Astrocyte (in vitro differentiated cells and primary cell): ENCODE measurements at regions not wholly inside any gene's neighbourhood (a gene's known extent, or its start where the extent isn't known, plus 50 kb on each side); places are given as distances from the start of the nearest gene placed in this dataset.
A peak's percentile ranks its signal among the peaks of the same experiment; 100 is the strongest.

Experiments
- DNase-seq: peaks from one replicate; pipeline ENCODE4 v3.0.0-alpha.2; 2010; ENCODE audit warnings: low read depth
- FAIRE-seq: peaks from 2 replicates; lab custom pipeline; 2011; peaks lifted over from hg19 to GRCh38; lab: Jason Lieb, UNC
- H2AFZ ChIP-seq: 2 replicates; pipeline ENCODE4 v1.6.0; 2012; ENCODE audit warnings: low read depth, low read length, inconsistent platforms
- H3K27ac ChIP-seq: 2 replicates; pipeline ENCODE4 v1.5.1; 2011; ENCODE audit warnings: low read depth, low read length, inconsistent platforms
- H3K27me3 ChIP-seq: 2 replicates; pipeline ENCODE4 v1.6.0; 2011; ENCODE audit warnings: low read length, inconsistent platforms; ENCODE audit not compliant: insufficient read depth
- H3K36me3 ChIP-seq: 2 replicates; pipeline ENCODE4 v1.5.1; 2011; ENCODE audit warnings: low read length, inconsistent platforms; ENCODE audit not compliant: insufficient read depth
- H3K4me1 ChIP-seq: 2 replicates; pipeline ENCODE4 v1.5.1; 2011; ENCODE audit warnings: low read length, inconsistent platforms; ENCODE audit not compliant: insufficient read depth
- H3K4me2 ChIP-seq: 2 replicates; pipeline ENCODE4 v1.6.0; 2012; ENCODE audit warnings: low read length, inconsistent platforms
- H3K4me3 ChIP-seq: 2 replicates; pipeline ENCODE4 v1.5.1; 2011; ENCODE audit warnings: low read depth, mild to moderate bottlenecking, low read length, inconsistent platforms; ENCODE audit not compliant: insufficient read depth
- H3K79me2 ChIP-seq: 2 replicates; pipeline ENCODE4 v1.6.0; 2012; ENCODE audit warnings: mild to moderate bottlenecking, low read length, inconsistent platforms; ENCODE audit not compliant: insufficient read depth
- H3K9ac ChIP-seq: 2 replicates; pipeline ENCODE4 v1.6.0; 2012; ENCODE audit warnings: mild to moderate bottlenecking, low read length, inconsistent platforms
- H3K9me3 ChIP-seq: 2 replicates; pipeline ENCODE4 v1.5.1; 2012; ENCODE audit warnings: low read depth, mild to moderate bottlenecking, low read length, inconsistent platforms; ENCODE audit not compliant: insufficient read depth
- H4K20me1 ChIP-seq: 2 replicates; pipeline ENCODE4 v1.6.0; 2012; ENCODE audit warnings: low read length, inconsistent platforms; ENCODE audit not compliant: insufficient read depth
- H3K27ac Mint-ChIP-seq: one replicate; pipeline ENCODE4 v1.8.0; 2021; ENCODE audit warnings: mild to moderate bottlenecking, mixed read lengths; ENCODE audit not compliant: unreplicated experiment
- H3K27me3 Mint-ChIP-seq: one replicate; pipeline ENCODE4 v1.8.0; 2021; ENCODE audit warnings: low read depth, mixed read lengths; ENCODE audit not compliant: unreplicated experiment
- H3K36me3 Mint-ChIP-seq: one replicate; pipeline ENCODE4 v1.8.0; 2021; ENCODE audit warnings: low read depth, mixed read lengths; ENCODE audit not compliant: unreplicated experiment
- H3K4me1 Mint-ChIP-seq: one replicate; pipeline ENCODE4 v1.8.0; 2021; ENCODE audit warnings: low read depth, mixed read lengths; ENCODE audit not compliant: unreplicated experiment
- H3K4me3 Mint-ChIP-seq: one replicate; pipeline ENCODE4 v1.8.0; 2021; ENCODE audit warnings: mild to moderate bottlenecking, moderate library complexity, mixed read lengths; ENCODE audit not compliant: unreplicated experiment
- H3K9me3 Mint-ChIP-seq: one replicate; pipeline ENCODE4 v1.8.0; 2021; ENCODE audit warnings: mild to moderate bottlenecking, mixed read lengths; ENCODE audit not compliant: unreplicated experiment
- CTCF ChIP-seq: IDR thresholded peaks from 2 replicates; pipeline ENCODE4 v1.5.1; 2011; ENCODE audit warnings: low read depth, mild to moderate bottlenecking, inconsistent platforms, low read length, moderate library complexity; ENCODE audit not compliant: insufficient read depth
- EZH2 ChIP-seq: IDR thresholded peaks from 2 replicates; pipeline ENCODE4 v1.6.1; 2012; ENCODE audit warnings: mild to moderate bottlenecking, low read length, inconsistent platforms; ENCODE audit not compliant: insufficient read depth

GRCh38 chr15:27685644-27686043 is 413.5 kb downstream of the OCA2 start:
- Histone ChIP-seq H3K4me3 (no peak overlapping the region), H3K4me1 (peaks cover 13% of the 10 kb centered on the region), H2AFZ (no peak overlapping the region), H3K9ac (no peak overlapping the region), H3K9me3 (no peaks in the 10 kb centered on the region), H3K27me3 (no peaks in the 10 kb centered on the region), H3K36me3 (no peaks in the 10 kb centered on the region), H3K4me2 (no peak overlapping the region), H3K27ac (peak overlapping the region; percentile 62), H4K20me1 (no peaks in the 10 kb centered on the region), H3K79me2 (no peaks in the 10 kb centered on the region)
- H3K27ac Mint-ChIP-seq, result peak overlapping the region; percentile 98
- no peak for TF ChIP-seq CTCF
- no peak for TF ChIP-seq EZH2
- no peak overlapping the region for H3K4me3 Mint-ChIP-seq
- H3K27me3 Mint-ChIP-seq, result no peaks in the 10 kb centered on the region
- H3K4me1 Mint-ChIP-seq, result peaks cover 26% of the 10 kb centered on the region
- DNase-seq (no peak), FAIRE-seq (no peak)
- peaks cover 4% of the 10 kb centered on the region for H3K9me3 Mint-ChIP-seq
- peaks cover under 1% of the 10 kb centered on the region for H3K36me3 Mint-ChIP-seq

GRCh38 chr15:27683121-27683520 is 416.0 kb downstream of the OCA2 start:
- Mint-ChIP-seq H3K4me3 (no peak overlapping the region), H3K4me1 (peaks cover 38% of the 10 kb centered on the region), H3K27ac (no peak overlapping the region), H3K27me3 (peaks cover 4% of the 10 kb centered on the region), H3K36me3 (no peaks in the 10 kb centered on the region), H3K9me3 (peaks cover 3% of the 10 kb centered on the region)
- TF ChIP-seq CTCF, result no peak
- TF ChIP-seq EZH2, result no peak
- FAIRE-seq (no peak), DNase-seq (no peak)
- no peak overlapping the region for H3K4me2 ChIP-seq
- H4K20me1 ChIP-seq, result no peaks in the 10 kb centered on the region
- no peak overlapping the region for H3K4me3 ChIP-seq
- H3K27ac ChIP-seq, result no peak overlapping the region
- H3K9ac ChIP-seq, result no peak overlapping the region
- H3K4me1 ChIP-seq, result peaks cover 23% of the 10 kb centered on the region
- H3K36me3 ChIP-seq, result no peaks in the 10 kb centered on the region
- no peaks in the 10 kb centered on the region for H3K79me2 ChIP-seq
- no peak overlapping the region for H2AFZ ChIP-seq
- no peaks in the 10 kb centered on the region for H3K9me3 ChIP-seq
- H3K27me3 ChIP-seq, result no peaks in the 10 kb centered on the region

GRCh38 chr15:27681038-27681437 is 418.1 kb downstream of the OCA2 start:
- FAIRE-seq, result no peak
- Histone ChIP-seq H3K36me3 (no peaks in the 10 kb centered on the region), H3K27ac (no peak overlapping the region), H3K4me2 (no peak overlapping the region), H3K79me2 (no peaks in the 10 kb centered on the region), H3K9me3 (no peaks in the 10 kb centered on the region), H4K20me1 (no peaks in the 10 kb centered on the region), H3K27me3 (no peaks in the 10 kb centered on the region), H3K9ac (no peak overlapping the region), H2AFZ (no peak overlapping the region), H3K4me1 (peaks cover 14% of the 10 kb centered on the region), H3K4me3 (no peak overlapping the region)
- Mint-ChIP-seq H3K27me3 (peaks cover 12% of the 10 kb centered on the region), H3K36me3 (no peaks in the 10 kb centered on the region), H3K4me1 (peaks cover 26% of the 10 kb centered on the region), H3K4me3 (no peak overlapping the region), H3K9me3 (peaks cover 3% of the 10 kb centered on the region), H3K27ac (no peak overlapping the region)
- no peak for TF ChIP-seq EZH2
- no peak for DNase-seq
